Esophagus muscularis mucosa (tissue), 4 donors: ENCODE measurements at regions not wholly inside any gene's neighbourhood (a gene's known extent, or its start where the extent isn't known, plus 50 kb on each side); places are given as distances from the start of the nearest gene placed in this dataset.

Experiments
- DNase-seq: peaks from one replicate; pipeline ENCODE4 v3.0.0-alpha.2; 2017; ENCODE audit errors: extremely low spot score
- H3K27ac ChIP-seq, 4 donors: fragments of 200-600 bp; sonication (generic); replicated peaks in 1 of 4; 1 replicate in 3 of 4; 2 replicates in 1 of 4; pipeline ENCODE4 v1.5.1; 2016 to 2019; ENCODE audit warnings: mild to moderate bottlenecking in 1 of 4
- H3K27me3 ChIP-seq, 4 donors: fragments of 200-600 bp; sonication (generic); one replicate each; pipeline versions ENCODE4 v1.5.1 to v1.6.0; 2016 to 2019
- H3K36me3 ChIP-seq, 4 donors: fragments of 200-600 bp; sonication (generic); one replicate each; pipeline ENCODE4 v1.5.1; 2016 to 2019
- H3K4me1 ChIP-seq, 4 donors: fragments of 200-600 bp; sonication (generic); one replicate each; pipeline ENCODE4 v1.5.1; 2016 to 2019
- H3K4me3 ChIP-seq, 4 donors: fragments of 200-600 bp; sonication (generic); 1 replicate in 2 of 4; 2 replicates in 2 of 4; pipeline ENCODE4 v1.5.1; 2016 to 2019; ENCODE audit warnings: mild to moderate bottlenecking in 4 of 4, moderate library complexity in 1 of 4
- H3K9me3 ChIP-seq, 4 donors: fragments of 200-600 bp; sonication (generic); 1 replicate in 3 of 4; 2 replicates in 1 of 4; pipeline ENCODE4 v1.5.1; 2016 to 2019
- EP300 ChIP-seq: sonication (generic); formaldehyde crosslinking; IDR thresholded peaks from one replicate; pipeline ENCODE4 v1.6.1; 2017; ENCODE audit warnings: antibody characterized with exemption
- POLR2A ChIP-seq: fragments of 450-650 bp; IDR thresholded peaks from one replicate; pipeline ENCODE4 v1.6.1; 2017; ENCODE audit warnings: antibody characterized with exemption, moderate library complexity, mild to moderate bottlenecking, low read depth
- POLR2AphosphoS5 ChIP-seq, 2 donors: sonication (generic); formaldehyde crosslinking; IDR thresholded peaks; one replicate each; pipeline ENCODE4 v1.6.1; 2017; ENCODE audit warnings: antibody characterized with exemption in 2 of 2
- WGBS: methylation state at CpG from one replicate; pipeline ENCODE4 v1.1.5; 2018; 5-methylcytosine and 5-hydroxymethylcytosine counted together
- intact Hi-C: fragments of 100-400 bp; cut with DNase I; formaldehyde crosslinking; loops from one replicate; pipeline ENCODE4 v1.15.1; 2023
- TF ChIP-seq, protein P1 (sequence below), 3 experiments: fragments of 200-600 bp in 2 of 3; fragments of 450-650 bp in 1 of 3; sonication (generic) in 2 of 3; IDR thresholded peaks; one replicate each; pipeline ENCODE4 v1.5.1; 2017 to 2019; ENCODE audit warnings: antibody characterized with exemption in 3 of 3, mild to moderate bottlenecking in 2 of 3, moderate library complexity in 1 of 3

DNA sequence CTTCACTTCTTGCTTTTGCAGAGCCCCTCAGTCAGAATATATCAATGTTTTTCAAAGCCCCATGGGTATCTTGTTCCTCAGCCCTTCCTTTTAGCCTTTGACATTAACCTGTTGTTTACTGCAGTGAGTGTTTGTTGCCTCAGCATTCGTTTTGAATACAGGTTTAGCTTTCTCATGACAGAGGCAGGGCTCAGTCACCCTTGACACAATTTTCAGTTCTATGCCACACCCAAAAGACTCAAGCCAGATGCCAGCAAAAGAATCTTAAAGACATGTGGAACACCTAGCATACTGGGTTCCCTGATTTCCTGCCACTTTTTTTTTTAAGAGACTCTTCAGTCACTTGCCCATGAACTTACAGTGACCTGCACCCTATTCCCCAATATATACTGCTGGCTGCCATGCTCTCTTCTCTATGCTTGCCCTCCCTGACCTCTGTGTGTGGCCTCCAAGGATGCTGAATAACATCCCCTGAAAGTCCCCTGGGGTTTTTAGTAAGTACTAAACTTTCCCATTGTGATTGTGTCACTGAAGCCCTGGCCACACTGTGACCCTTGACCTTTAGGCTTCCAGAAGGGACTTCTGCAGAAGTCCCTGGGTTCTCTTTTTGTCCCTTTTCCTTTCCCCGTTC lies 1225.5 kb downstream of the TBC1D22A start:
- intact Hi-C loops, result no loop called here
- no peaks in the 10 kb centered on the region for H3K4me1 ChIP-seq
- no peaks in the 10 kb centered on the region for H3K36me3 ChIP-seq
- WGBS, result 58% methylated on average over 2 of the region's 2 CpGs
- no peak for DNase-seq
- TF ChIP-seq, protein P1, sequence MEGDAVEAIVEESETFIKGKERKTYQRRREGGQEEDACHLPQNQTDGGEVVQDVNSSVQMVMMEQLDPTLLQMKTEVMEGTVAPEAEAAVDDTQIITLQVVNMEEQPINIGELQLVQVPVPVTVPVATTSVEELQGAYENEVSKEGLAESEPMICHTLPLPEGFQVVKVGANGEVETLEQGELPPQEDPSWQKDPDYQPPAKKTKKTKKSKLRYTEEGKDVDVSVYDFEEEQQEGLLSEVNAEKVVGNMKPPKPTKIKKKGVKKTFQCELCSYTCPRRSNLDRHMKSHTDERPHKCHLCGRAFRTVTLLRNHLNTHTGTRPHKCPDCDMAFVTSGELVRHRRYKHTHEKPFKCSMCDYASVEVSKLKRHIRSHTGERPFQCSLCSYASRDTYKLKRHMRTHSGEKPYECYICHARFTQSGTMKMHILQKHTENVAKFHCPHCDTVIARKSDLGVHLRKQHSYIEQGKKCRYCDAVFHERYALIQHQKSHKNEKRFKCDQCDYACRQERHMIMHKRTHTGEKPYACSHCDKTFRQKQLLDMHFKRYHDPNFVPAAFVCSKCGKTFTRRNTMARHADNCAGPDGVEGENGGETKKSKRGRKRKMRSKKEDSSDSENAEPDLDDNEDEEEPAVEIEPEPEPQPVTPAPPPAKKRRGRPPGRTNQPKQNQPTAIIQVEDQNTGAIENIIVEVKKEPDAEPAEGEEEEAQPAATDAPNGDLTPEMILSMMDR (IDR thresholded peaks at IDR 0.05), result no peak
- no peak for TF ChIP-seq POLR2A
- no peak for TF ChIP-seq POLR2AphosphoS5 (IDR thresholded peaks at IDR 0.05)
- TF ChIP-seq EP300, result no peak
- peaks cover 0 to 11% (median 0%) of the 10 kb centered on the region in 4 donors for H3K27me3 ChIP-seq
- no peak overlapping the region for H3K4me3 ChIP-seq
- peaks cover 0 to 33% (median 7%) of the 10 kb centered on the region in 4 donors for H3K9me3 ChIP-seq
- H3K27ac ChIP-seq, result no peak overlapping the region

DNA sequence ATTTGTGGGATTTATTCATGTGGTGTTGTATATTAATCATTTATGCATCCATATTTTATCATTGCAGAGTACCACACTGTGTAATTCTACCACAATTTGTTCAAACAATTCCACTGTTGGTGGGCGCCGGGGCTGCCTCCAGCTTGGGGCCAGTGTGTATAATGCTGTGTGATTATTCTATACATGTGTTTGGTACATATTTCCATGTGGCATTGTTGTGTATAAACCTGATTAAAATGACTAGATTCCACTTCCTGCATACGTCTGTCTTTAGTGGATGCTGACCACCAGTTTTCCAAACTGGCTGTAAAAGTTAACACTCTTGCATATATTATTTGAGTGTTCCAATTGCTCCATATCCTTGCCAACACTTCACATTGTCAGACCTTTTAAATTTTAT lies 1213.8 kb downstream of the TBC1D22A start:
- Histone ChIP-seq H3K4me3 (no peak overlapping the region), H3K36me3 (no peaks in the 10 kb centered on the region), H3K4me1 (no peaks in the 10 kb centered on the region), H3K27me3 (peaks cover 0 to 7% (median 0%) of the 10 kb centered on the region in 4 donors), H3K9me3 (peaks cover 0 to 18% (median 10%) of the 10 kb centered on the region in 4 donors), H3K27ac (no peak overlapping the region)
- intact Hi-C loops, result no loop called here
- peak; percentile 75 for DNase-seq
- TF ChIP-seq POLR2AphosphoS5 (IDR thresholded peaks at IDR 0.05) (no peak), POLR2A (no peak), EP300 (no peak)
- 79% methylated on average over 3 of the region's 3 CpGs for WGBS

DNA sequence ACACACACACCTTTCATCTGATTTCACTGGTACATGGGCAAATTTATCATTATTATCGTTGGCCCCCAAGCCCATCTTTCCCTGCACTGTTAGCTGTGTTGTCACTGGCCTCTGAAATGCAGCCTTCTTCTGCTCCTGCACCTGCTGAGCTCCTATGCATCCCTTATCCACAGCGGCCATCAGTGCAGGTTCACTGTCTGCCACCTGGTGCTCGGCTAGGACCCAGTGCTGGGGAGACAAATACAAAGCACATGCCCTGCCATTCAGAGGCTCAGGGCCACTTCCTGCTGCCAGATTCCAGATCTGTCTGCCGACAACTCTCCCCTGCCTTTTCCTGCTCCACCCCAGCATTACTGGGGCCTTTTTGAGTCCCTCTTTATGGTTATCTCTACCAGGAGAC lies 1205.4 kb downstream of the TBC1D22A start:
- Histone ChIP-seq H3K27ac (no peak overlapping the region), H3K27me3 (peaks cover 0 to 23% (median 0%) of the 10 kb centered on the region in 4 donors), H3K4me1 (no peaks in the 10 kb centered on the region), H3K4me3 (no peak overlapping the region), H3K9me3 (no peaks in the 10 kb centered on the region), H3K36me3 (no peaks in the 10 kb centered on the region)
- peak; percentile 70 for DNase-seq
- TF ChIP-seq EP300, result no peak
- no peak for TF ChIP-seq POLR2AphosphoS5 (IDR thresholded peaks at IDR 0.05)
- TF ChIP-seq, protein P1 (IDR thresholded peaks at IDR 0.05), result no peak
- TF ChIP-seq POLR2A, result no peak
- intact Hi-C loops, result no loop called here
- WGBS, result 61% methylated on average over 4 of the region's 4 CpGs

DNA sequence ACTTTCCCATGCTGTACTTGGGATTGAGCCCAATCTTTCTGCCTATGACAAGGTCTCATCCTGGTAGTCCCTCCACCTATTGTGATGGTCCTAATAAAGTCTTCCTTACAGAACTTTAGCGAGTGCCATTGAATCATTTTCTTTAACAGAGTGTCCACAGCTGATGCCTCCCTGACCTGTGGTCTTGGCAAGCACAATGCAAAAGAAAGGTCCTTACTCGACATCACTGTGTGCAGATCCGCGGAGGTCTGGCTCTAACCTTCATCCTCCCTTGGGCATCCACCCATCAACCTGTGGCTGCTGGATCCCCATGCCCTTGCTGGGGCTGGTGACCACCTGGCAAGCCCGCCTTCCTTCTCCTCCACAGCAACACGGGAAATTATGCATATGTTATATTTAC lies 1203.9 kb downstream of the TBC1D22A start:
- no peaks in the 10 kb centered on the region for H3K4me1 ChIP-seq
- H3K27ac ChIP-seq, result no peak overlapping the region
- intact Hi-C loops, result no loop called here
- DNase-seq, result peak; percentile 72
- WGBS, result 93% methylated on average over 6 of the region's 6 CpGs
- TF ChIP-seq POLR2A (no peak), EP300 (no peak), POLR2AphosphoS5 (IDR thresholded peaks at IDR 0.05) (no peak)
- TF ChIP-seq, protein P1 (IDR thresholded peaks at IDR 0.05), result no peak
- H3K9me3 ChIP-seq, result no peaks in the 10 kb centered on the region
- H3K36me3 ChIP-seq, result no peaks in the 10 kb centered on the region
- H3K27me3 ChIP-seq, result peaks cover 0 to 23% (median 0%) of the 10 kb centered on the region in 4 donors
- H3K4me3 ChIP-seq, result no peak overlapping the region

GRCh38 chr22:47965896-47966295 lies 1203.4 kb downstream of the TBC1D22A start:
- intact Hi-C loops, result no loop called here
- H3K27me3 ChIP-seq, result peaks cover 0 to 23% (median 0%) of the 10 kb centered on the region in 4 donors
- no peak overlapping the region for H3K4me3 ChIP-seq
- H3K27ac ChIP-seq, result no peak overlapping the region
- TF ChIP-seq POLR2A (no peak), POLR2AphosphoS5 (IDR thresholded peaks at IDR 0.05) (no peak), EP300 (no peak)
- TF ChIP-seq, protein P1 (IDR thresholded peaks at IDR 0.05), result no peak
- no peaks in the 10 kb centered on the region for H3K9me3 ChIP-seq
- WGBS, result 97% methylated on average over 3 of the region's 3 CpGs
- peak; percentile 66 for DNase-seq
- no peaks in the 10 kb centered on the region for H3K4me1 ChIP-seq
- H3K36me3 ChIP-seq, result no peaks in the 10 kb centered on the region
